NT2/D1 (cell line): ENCODE measurements at regions not wholly inside any gene's neighbourhood (a gene's known extent, or its start where the extent isn't known, plus 50 kb on each side); places are given as distances from the start of the nearest gene placed in this dataset.

Experiments used
- SUZ12 ChIP-seq: IDR thresholded peaks from 2 replicates; pipeline ENCODE4 v1.6.1; 2011; ENCODE audit not compliant: insufficient read length, insufficient read depth; ENCODE audit errors: extremely low read depth
- YY1 ChIP-seq: IDR thresholded peaks from 2 replicates; pipeline ENCODE4 v1.6.1; 2011; ENCODE audit not compliant: insufficient read length, insufficient read depth
- ZNF274 ChIP-seq: IDR thresholded peaks from 2 replicates; pipeline ENCODE4 v1.6.1; 2011; ENCODE audit warnings: mild to moderate bottlenecking, low read depth, low read length

GRCh38 chr2:65525616-65526231 is 93.3 kb upstream of the SPRED2 start:
- TF ChIP-seq YY1 (no peak), SUZ12 (no peak), ZNF274 (no peak)
